SK-N-SH (cell line): ENCODE measurements at regions not wholly inside any gene's neighbourhood (a gene's known extent, or its start where the extent isn't known, plus 50 kb on each side); places are given as distances from the start of the nearest gene placed in this dataset.
"Not testable (repeated sequence)": the region's sequence is repeated elsewhere in the genome, so short reads cannot be mapped to it uniquely, and the experiment has no call there.

ENCODE experiments used
- CTCF ChIA-PET: fragments of 300-600, 350-600 bp; formaldehyde crosslinking; extraction: SDS; loops from one replicate; lab custom pipeline; 2021; lab: Yijun Ruan, JAX
- POLR2A ChIA-PET: fragments of 350-600 bp; sonication (Branson Sonifier 250); formaldehyde crosslinking; extraction: SDS; loops from one replicate; lab custom pipeline; 2020; ENCODE audit warnings: antibody characterized with exemption, inconsistent platforms; lab: Yijun Ruan, JAX
- DNase-seq: peaks from one replicate; pipeline ENCODE4 v3.0.0; 2012
- H2AFZ ChIP-seq: fragments of 200-600 bp; sonication (generic); 2 replicates; pipeline ENCODE4 v1.8.1; 2016; ENCODE audit warnings: antibody characterized with exemption, mild to moderate bottlenecking, low read depth
- H3F3A ChIP-seq: fragments of 200-600 bp; sonication (generic); replicated peaks from 2 replicates; pipeline ENCODE3; 2016; ENCODE audit warnings: antibody characterized with exemption, mild to moderate bottlenecking; ENCODE audit not compliant: insufficient read depth
- H3K27ac ChIP-seq, 2 experiments: fragments of 200-500 bp in 1 of 2; fragments of 200-600 bp in 1 of 2; sonication (Bioruptor generic) in 1 of 2; sonication (generic), shearing (Covaris generic) in 1 of 2; 2 replicates each; pipeline versions ENCODE4 v1.5.1 to v1.6.1; 2014 to 2016; ENCODE audit warnings: low read depth in 2 of 2, inconsistent platforms in 1 of 2, low read length in 1 of 2, mild to moderate bottlenecking in 1 of 2, mixed read lengths in 1 of 2
- H3K27me3 ChIP-seq: fragments of 200-600 bp; sonication (generic), shearing (Covaris generic); 2 replicates; pipeline ENCODE4 v1.6.1; 2016; ENCODE audit warnings: mixed run types; ENCODE audit not compliant: insufficient read depth
- H3K36me3 ChIP-seq, 2 experiments: fragments of 200-500 bp in 1 of 2; fragments of 200-600 bp in 1 of 2; sonication (Bioruptor generic) in 1 of 2; sonication (generic) in 1 of 2; replicated peaks in 1 of 2; 2 replicates each; pipeline versions ENCODE3 to v1.5.1; 2014 to 2016; ENCODE audit warnings: low read length in 1 of 2, mild to moderate bottlenecking in 1 of 2; ENCODE audit not compliant: insufficient read depth in 2 of 2, control insufficient read depth in 1 of 2
- H3K4me1 ChIP-seq, 2 experiments: fragments of 200-500 bp in 1 of 2; fragments of 200-600 bp in 1 of 2; sonication (Bioruptor generic) in 1 of 2; sonication (generic), shearing (Covaris generic) in 1 of 2; 2 replicates each; pipeline versions ENCODE4 v1.5.1 to v1.6.1; 2014 to 2016; ENCODE audit warnings: low read depth in 1 of 2, low read length in 1 of 2, mixed run types in 1 of 2; ENCODE audit not compliant: insufficient read depth in 2 of 2, control insufficient read depth in 1 of 2
- H3K4me2 ChIP-seq: fragments of 200-600 bp; sonication (generic), shearing (Covaris generic); 2 replicates; pipeline ENCODE4 v1.6.1; 2017; ENCODE audit warnings: mixed run types
- H3K4me3 ChIP-seq, 2 experiments: fragments of 200-500 bp in 1 of 2; fragments of 200-600 bp in 1 of 2; sonication (Bioruptor generic) in 1 of 2; sonication (generic), shearing (Covaris generic) in 1 of 2; 2 replicates each; pipeline versions ENCODE4 v1.5.1 to v1.8.1; 2014 to 2016; ENCODE audit warnings: low read depth in 2 of 2, inconsistent platforms in 1 of 2, low read length in 1 of 2, mild to moderate bottlenecking in 1 of 2, mixed read lengths in 1 of 2, moderate library complexity in 1 of 2
- H3K79me2 ChIP-seq: fragments of 200-600 bp; sonication (generic); 2 replicates; pipeline ENCODE4 v1.8.1; 2017; ENCODE audit warnings: mild to moderate bottlenecking; ENCODE audit not compliant: insufficient read depth
- H3K9ac ChIP-seq: fragments of 200-600 bp; sonication (generic); 2 replicates; pipeline ENCODE4 v1.6.1; 2017; ENCODE audit warnings: mixed run types
- H3K9me2 ChIP-seq: fragments of 200-600 bp; sonication (generic); 2 replicates; pipeline ENCODE4 v1.6.1; 2017; ENCODE audit warnings: mixed run types
- H3K9me3 ChIP-seq: fragments of 200-600 bp; sonication (generic); 2 replicates; pipeline ENCODE4 v1.6.1; 2017; ENCODE audit warnings: mixed run types, mild to moderate bottlenecking, moderate library complexity
- H4K20me1 ChIP-seq: fragments of 200-600 bp; sonication (generic); 2 replicates; pipeline ENCODE4 v1.6.1; 2017; ENCODE audit warnings: mild to moderate bottlenecking, mixed run types; ENCODE audit not compliant: insufficient read depth
- ELF1 ChIP-seq: IDR thresholded peaks from 2 replicates; pipeline ENCODE4 v1.4.0; 2012
- EP300 ChIP-seq, 2 experiments: IDR thresholded peaks; 2 replicates each; pipeline versions ENCODE4 v1.4.0 to v1.6.1; 2012; ENCODE audit warnings: borderline replicate concordance in 1 of 2, low read depth in 1 of 2, low read length in 1 of 2
- EZH2phosphoT487 ChIP-seq: fragments of 200-600 bp; sonication (generic); IDR thresholded peaks from 2 replicates; pipeline ENCODE4 v1.6.1; 2017; ENCODE audit warnings: low read depth, mixed run types, mild to moderate bottlenecking, antibody characterized with exemption, moderate library complexity, borderline replicate concordance
- FOSL2 ChIP-seq: IDR thresholded peaks from 2 replicates; pipeline ENCODE4 v1.4.0; 2012; ENCODE audit warnings: low read depth, mild to moderate bottlenecking, moderate library complexity, borderline replicate concordance
- FOXJ3 ChIP-seq: sonication (generic); formaldehyde crosslinking; IDR thresholded peaks from 2 replicates; pipeline ENCODE4 v1.5.1; 2020; ENCODE audit warnings: mild to moderate bottlenecking, missing genetic modification reagents
- GATA2 ChIP-seq: sonication (generic); formaldehyde crosslinking; IDR thresholded peaks from 2 replicates; pipeline ENCODE4 v1.5.0; 2020; ENCODE audit warnings: mild to moderate bottlenecking, missing genetic modification reagents
- JUND ChIP-seq: IDR thresholded peaks from 2 replicates; pipeline ENCODE4 v1.4.0; 2012
- MEF2A ChIP-seq: IDR thresholded peaks from 2 replicates; pipeline ENCODE4 v1.4.0; 2012; ENCODE audit warnings: low read depth, borderline replicate concordance
- RAD21 ChIP-seq: IDR thresholded peaks from 2 replicates; pipeline ENCODE4 v1.6.1; 2012; ENCODE audit warnings: mild to moderate bottlenecking, low read length
- RCOR1 ChIP-seq: fragments of 150-350 bp; IDR thresholded peaks from 2 replicates; pipeline ENCODE4 v1.6.1; 2017; ENCODE audit warnings: antibody characterized with exemption, low read length
- SMC3 ChIP-seq: IDR thresholded peaks from 2 replicates; pipeline ENCODE4 v1.6.1; 2012; ENCODE audit warnings: low read depth, low read length, improper control_type of control experiment
- TCF12 ChIP-seq: IDR thresholded peaks from 2 replicates; pipeline ENCODE4 v1.4.0; 2012
- USF1 ChIP-seq: IDR thresholded peaks from 2 replicates; pipeline ENCODE4 v1.4.0; 2012; ENCODE audit warnings: low read depth, borderline replicate concordance
- ZBTB33 ChIP-seq: IDR thresholded peaks from 2 replicates; pipeline ENCODE4 v1.4.0; 2012; ENCODE audit warnings: low read depth, borderline replicate concordance
- WGBS: methylation state at CpG from one replicate; pipeline ENCODE4 v1.1.6; 2017; ENCODE audit warnings: low lambda C conversion rate; 5-methylcytosine and 5-hydroxymethylcytosine counted together
- TF ChIP-seq, protein P1 (sequence below): fragments of 150-350 bp; IDR thresholded peaks from 2 replicates; pipeline ENCODE4 v1.6.1; 2016; ENCODE audit warnings: mild to moderate bottlenecking, low read depth, low read length
- TF ChIP-seq, protein P2 (sequence below): IDR thresholded peaks from 2 replicates; pipeline ENCODE4; 2012
- TF ChIP-seq, protein P3 (sequence below): IDR thresholded peaks from 2 replicates; pipeline ENCODE4 v1.4.0; 2012; ENCODE audit warnings: low read depth

DNA sequence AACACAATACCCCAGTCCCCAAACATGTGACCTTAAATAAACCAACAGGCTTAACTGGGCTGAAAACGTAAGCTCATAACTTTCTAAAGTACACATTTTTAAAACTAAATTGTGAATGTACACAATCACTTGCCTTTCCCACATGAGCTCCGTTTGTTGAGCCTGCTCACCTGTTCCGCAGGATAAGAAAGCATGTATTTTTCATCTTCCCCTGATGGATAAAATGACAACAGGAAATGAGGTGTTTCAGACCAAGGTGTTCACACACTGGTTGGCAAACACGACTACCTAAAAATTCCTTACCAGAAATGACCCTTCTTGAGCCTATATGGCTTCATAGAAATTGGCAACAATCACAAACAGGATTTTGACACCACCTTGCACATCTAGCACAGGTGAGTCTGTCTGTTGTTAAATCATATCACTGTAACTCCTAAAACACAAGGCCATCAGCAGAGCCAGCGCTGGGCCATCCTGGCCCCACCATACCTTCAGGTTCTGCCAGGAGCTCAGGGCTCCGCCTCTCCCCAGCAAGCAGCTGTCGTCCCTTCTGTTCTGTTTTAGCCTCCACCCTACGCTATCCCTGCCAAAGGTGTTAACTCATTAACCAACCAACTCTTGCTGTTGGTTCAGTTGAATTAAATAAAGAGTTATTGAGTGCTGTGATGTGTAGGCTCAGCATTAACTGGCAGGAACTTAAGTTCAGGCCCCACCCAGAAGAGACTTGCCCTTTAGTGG lies 73.6 kb upstream of the RNF32 start:
- no peak overlapping the region for H3K9ac ChIP-seq
- no peaks in the 10 kb centered on the region for H3K4me1 ChIP-seq
- 32% methylated on average over 8 of the region's 8 CpGs for WGBS
- no peaks in the 10 kb centered on the region for H4K20me1 ChIP-seq
- no peaks in the 10 kb centered on the region for H3K36me3 ChIP-seq
- no peak overlapping the region for H3K4me2 ChIP-seq
- H3F3A ChIP-seq, result no peaks in the 10 kb centered on the region
- H3K79me2 ChIP-seq, result no peaks in the 10 kb centered on the region
- H3K27me3 ChIP-seq, result no peaks in the 10 kb centered on the region
- no peak overlapping the region for H2AFZ ChIP-seq
- DNase-seq, result no peak
- TF ChIP-seq, protein P1, sequence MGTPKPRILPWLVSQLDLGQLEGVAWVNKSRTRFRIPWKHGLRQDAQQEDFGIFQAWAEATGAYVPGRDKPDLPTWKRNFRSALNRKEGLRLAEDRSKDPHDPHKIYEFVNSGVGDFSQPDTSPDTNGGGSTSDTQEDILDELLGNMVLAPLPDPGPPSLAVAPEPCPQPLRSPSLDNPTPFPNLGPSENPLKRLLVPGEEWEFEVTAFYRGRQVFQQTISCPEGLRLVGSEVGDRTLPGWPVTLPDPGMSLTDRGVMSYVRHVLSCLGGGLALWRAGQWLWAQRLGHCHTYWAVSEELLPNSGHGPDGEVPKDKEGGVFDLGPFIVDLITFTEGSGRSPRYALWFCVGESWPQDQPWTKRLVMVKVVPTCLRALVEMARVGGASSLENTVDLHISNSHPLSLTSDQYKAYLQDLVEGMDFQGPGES, result no peak
- no peak for TF ChIP-seq TCF12
- TF ChIP-seq FOXJ3 (CRISPR knock-in tag), result no peak
- TF ChIP-seq GATA2 (CRISPR knock-in tag), result no peak
- no peak for TF ChIP-seq USF1
- no peak for TF ChIP-seq RCOR1
- TF ChIP-seq, protein P2, sequence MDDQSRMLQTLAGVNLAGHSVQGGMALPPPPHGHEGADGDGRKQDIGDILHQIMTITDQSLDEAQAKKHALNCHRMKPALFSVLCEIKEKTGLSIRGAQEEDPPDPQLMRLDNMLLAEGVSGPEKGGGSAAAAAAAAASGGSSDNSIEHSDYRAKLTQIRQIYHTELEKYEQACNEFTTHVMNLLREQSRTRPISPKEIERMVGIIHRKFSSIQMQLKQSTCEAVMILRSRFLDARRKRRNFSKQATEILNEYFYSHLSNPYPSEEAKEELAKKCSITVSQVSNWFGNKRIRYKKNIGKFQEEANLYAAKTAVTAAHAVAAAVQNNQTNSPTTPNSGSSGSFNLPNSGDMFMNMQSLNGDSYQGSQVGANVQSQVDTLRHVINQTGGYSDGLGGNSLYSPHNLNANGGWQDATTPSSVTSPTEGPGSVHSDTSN, result no peak
- no peak for TF ChIP-seq MEF2A
- no peak for TF ChIP-seq JUND
- no peak for TF ChIP-seq FOSL2
- TF ChIP-seq, protein P3, sequence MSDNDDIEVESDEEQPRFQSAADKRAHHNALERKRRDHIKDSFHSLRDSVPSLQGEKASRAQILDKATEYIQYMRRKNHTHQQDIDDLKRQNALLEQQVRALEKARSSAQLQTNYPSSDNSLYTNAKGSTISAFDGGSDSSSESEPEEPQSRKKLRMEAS, result no peak
- no peak for TF ChIP-seq EZH2phosphoT487
- TF ChIP-seq ELF1, result no peak
- no peak for TF ChIP-seq EP300 (IDR thresholded peaks at IDR 0.05; ENCODE audit: borderline replicate concordance in 1 of 2, low read depth in 1 of 2, low read length in 1 of 2)
- no peak for TF ChIP-seq ZBTB33
- no peak for TF ChIP-seq RAD21
- no peak for TF ChIP-seq SMC3
- POLR2A ChIA-PET, result no interaction called here
- no peaks in the 10 kb centered on the region for H3K9me3 ChIP-seq
- no peak overlapping the region for H3K27ac ChIP-seq
- no peak overlapping the region for H3K4me3 ChIP-seq
- no peaks in the 10 kb centered on the region for H3K9me2 ChIP-seq
- CTCF ChIA-PET, result interaction anchor here (0.7 to 1.5 kb wide), 2 partner anchors 94 to 145 kb away, joined by 3 to 4 read pairs; no protein-coding TSS in a partner anchor

- H3K9me2 ChIP-seq, H3K36me3 ChIP-seq, H3K27ac ChIP-seq, DNase-seq, H3K4me3 ChIP-seq, POLR2A ChIA-PET, H3K4me2 ChIP-seq, H3K4me1 ChIP-seq, H3K27me3 ChIP-seq, H2AFZ ChIP-seq, H4K20me1 ChIP-seq, H3K9ac ChIP-seq, H3K79me2 ChIP-seq, H3K9me3 ChIP-seq, H3F3A ChIP-seq: not testable (repeated sequence)
- 11% methylated on average over 1 of the region's 1 CpG for WGBS
- CTCF ChIA-PET, result interaction anchor here (1.6 kb wide), 1 partner anchor 9 kb away, joined by 5 read pairs; no protein-coding TSS in a partner anchor
Observed at GRCh38 chr7:156565002-156565401, 75.6 kb upstream of the RNF32 start.
